NCI-H2196 (cell line): ENCODE measurements at regions not wholly inside any gene's neighbourhood (a gene's known extent, or its start where the extent isn't known, plus 50 kb on each side); places are given as distances from the start of the nearest gene placed in this dataset.
A peak's percentile ranks its signal among the peaks of the same experiment; 100 is the strongest.

Experiments
- DNase-seq: peaks from one replicate; lab custom pipeline; 2025; ENCODE audit not compliant: unreplicated experiment; lab: John Stamatoyannopoulos, UW

DNA sequence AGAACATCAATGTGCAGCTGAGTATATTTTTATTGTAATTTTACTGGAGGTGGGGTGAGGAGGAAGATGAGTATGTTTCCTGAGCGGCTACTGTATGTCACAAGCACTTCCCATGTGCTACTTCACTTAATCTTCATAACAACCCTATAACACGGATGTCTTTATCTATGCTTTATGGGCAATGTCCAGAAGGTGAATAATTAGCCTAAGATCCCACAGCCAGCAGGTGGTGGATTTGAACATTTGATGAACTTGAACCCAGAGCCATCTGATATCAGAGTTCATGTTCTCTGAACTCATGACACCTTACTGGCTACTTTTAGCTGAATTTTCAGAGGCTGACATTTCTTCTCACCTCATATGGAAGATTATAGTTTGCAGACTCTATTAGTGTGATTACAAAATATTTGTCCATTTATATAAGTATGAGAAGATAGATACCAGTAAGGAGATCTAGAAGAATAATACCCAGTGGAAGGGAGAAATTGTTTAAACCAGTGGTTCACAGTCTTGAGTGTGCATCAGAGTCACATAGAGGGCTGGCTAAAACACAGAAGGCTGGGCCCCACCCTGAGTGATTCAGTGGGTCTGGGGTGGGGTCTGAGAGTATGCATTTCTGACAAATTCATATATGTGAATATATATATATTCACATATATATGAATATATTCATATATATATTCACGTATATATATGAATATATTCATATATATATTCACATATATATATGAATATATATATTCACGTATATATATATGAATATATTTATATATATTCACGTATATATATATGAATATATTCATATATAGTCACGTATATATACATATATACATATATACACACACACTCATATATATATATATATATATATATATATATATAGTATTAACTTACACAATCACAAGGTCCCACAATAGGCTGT is 164.4 kb upstream of the NR3C1 start:
- DNase-seq: no peak

GRCh38 chr5:143566139-143566538 is 162.7 kb upstream of the NR3C1 start:
- DNase-seq: no peak

DNA sequence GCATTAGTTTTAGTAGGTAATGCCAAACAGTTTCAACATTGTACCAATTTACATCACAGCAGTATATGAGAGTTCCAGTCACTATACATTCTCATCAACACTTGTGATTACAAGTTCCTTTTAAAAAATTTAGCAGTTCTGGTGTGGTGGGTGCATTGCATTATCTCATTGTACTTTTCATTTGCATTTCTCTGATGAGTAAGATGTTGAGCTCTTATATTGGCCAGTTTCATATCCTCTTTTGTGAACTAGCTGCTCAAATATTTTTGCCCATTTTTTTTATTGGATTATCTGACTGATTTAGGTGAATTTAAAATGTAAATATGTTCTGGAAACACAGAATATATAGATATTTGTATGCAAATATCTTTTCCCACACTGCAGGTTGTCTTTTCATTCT is 160.9 kb upstream of the NR3C1 start:
- DNase-seq: no peak

- no peak for DNase-seq
Measured at GRCh38 chr5:143562935-143563334, 159.4 kb upstream of the NR3C1 start.

- DNase-seq: no peak
Measured at GRCh38 chr5:143561219-143561618, 157.7 kb upstream of the NR3C1 start.

DNA sequence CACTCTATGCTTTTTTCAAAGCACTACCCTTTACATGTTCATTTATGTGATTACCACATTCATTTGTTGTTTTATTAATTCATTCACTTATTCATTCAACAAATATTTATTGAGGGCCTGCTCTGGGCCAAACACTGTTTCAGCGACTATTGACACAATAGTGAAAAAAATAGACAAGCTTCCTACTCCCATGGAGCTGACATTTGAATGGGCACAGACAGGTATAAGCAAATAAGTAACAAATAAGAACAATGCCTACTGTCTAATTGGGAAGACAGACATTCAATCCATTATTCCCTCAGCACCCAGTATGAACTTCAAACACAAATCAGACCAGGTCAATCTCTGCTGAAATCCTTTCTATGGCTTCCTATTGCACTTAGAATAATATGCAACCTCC is 156.9 kb upstream of the NR3C1 start:
- no peak for DNase-seq

- DNase-seq: peak; percentile 4
Measured at GRCh38 chr5:143559586-143560109, 156.2 kb upstream of the NR3C1 start.

- no peak for DNase-seq
Measured at GRCh38 chr5:143558048-143558447, 154.6 kb upstream of the NR3C1 start.

DNA sequence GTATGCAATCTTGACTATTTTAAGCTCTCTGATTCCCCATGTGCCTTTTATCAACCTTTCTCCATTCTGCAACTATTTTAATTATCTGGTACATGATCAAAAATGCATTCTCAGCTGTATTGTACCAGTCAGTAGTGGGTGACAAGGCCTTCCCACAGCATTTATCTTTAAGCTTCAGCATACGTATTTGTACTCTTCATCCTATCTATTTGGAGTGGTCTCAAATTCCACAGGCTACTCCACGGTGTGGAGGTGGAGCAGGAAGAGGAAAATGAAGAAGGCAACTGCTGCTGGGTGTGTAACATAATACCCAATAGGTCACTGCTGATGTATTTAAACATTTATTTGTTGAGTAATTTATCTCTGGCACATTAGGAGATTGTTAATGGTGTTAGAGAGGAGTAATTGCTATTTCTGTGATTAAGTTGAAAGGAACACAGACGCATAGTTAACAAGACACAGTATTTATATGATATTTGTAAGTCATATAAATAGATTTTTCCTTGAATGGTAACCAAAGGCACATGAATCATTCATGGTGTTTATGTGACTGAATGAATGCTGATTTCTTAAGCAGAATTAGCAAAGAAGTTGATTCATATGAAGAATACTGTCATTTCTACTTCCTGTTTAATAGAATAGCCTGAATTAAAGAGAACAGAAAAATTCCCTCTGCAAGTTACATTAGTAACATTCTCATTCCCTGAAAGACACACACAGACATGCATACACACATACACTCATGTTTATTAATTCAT is 153.8 kb upstream of the NR3C1 start:
- DNase-seq: peak; percentile 20

GRCh38 chr5:143554918-143555477 is 151.5 kb upstream of the NR3C1 start:
- DNase-seq: no peak

GRCh38 chr5:143554187-143554717 is 150.8 kb upstream of the NR3C1 start:
- no peak for DNase-seq

- no peak for DNase-seq
Measured at GRCh38 chr5:143552680-143553079, 149.2 kb upstream of the NR3C1 start.

DNA sequence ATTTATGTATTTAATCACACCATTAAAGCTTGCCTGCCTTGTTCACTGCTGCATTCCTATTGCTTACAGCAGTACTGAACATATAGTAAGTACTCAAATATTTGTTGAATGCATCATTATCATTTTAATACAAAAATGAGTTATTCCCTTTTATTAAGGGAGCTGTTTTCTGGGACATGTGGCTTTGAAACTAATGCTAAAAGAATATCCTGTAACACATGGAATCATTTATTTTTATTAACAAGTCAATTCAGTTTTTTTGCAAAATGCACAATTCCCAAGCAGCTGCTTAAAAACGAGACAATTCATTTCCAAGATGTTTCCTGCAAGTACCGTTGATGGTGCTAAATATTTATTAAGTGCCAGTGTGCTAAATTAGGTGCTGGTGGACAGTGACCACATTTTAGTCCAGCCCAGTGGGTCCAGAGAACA is 148.3 kb upstream of the NR3C1 start:
- no peak for DNase-seq

DNA sequence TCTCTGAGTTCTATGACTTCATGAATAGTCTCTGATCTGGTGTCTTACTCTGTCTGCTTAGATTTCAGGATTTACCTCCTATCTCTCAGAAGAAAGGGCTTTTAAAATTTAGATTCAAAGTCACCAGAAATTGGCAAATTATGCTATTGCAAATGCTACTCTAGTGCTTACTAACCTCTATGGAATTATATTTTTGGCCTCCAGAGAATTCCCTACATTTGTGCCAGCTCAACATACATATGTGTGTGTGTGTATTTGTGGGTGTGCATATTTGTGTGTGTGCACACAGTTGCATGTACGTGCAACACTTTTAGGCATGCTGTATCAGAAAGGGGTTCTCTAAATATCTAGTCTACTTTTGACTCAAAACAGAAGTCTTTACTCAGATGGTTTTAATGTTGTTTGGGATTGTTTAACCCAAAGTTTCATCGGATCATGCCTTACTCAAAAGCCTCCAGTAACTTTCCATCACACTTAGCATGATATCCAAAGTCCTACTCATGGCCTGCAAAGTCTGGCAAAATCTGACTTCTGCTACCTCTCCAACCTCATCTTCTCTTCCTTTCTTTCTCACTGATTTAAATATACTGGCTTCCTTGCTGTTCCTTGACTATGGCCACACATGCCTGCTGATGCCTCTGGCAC is 147.6 kb upstream of the NR3C1 start:
- no peak for DNase-seq

DNA sequence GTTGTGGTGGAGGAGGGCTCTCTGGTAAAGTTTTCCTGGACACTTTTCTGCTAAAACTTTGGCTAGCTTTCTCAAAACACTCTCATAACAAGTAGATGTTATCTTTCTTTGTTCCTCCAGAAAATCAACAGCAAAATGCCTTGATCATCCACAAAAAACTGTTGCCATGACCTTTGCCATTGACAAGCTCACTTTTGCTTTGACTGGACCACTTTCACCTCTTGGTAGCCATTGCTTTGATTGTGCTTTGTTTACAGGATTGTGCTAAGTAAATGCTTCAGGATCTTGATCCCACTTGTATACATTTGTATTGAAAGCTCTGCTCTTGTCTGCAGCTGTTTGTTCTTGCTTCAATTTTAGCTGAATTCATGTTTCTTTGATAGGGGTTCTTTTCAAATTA is 143.9 kb upstream of the NR3C1 start:
- DNase-seq: no peak

GRCh38 chr5:143546394-143546793 is 142.9 kb upstream of the NR3C1 start:
- no peak for DNase-seq

GRCh38 chr5:143544606-143545005 is 141.1 kb upstream of the NR3C1 start:
- no peak for DNase-seq

GRCh38 chr5:143543358-143544255 is 140.1 kb upstream of the NR3C1 start:
- DNase-seq: no peak

GRCh38 chr5:143542798-143543144 is 139.3 kb upstream of the NR3C1 start:
- no peak for DNase-seq
